IMR-90 (cell line): ENCODE measurements at regions not wholly inside any gene's neighbourhood (a gene's known extent, or its start where the extent isn't known, plus 50 kb on each side); places are given as distances from the start of the nearest gene placed in this dataset.

Source experiments
- ATAC-seq: fragments of 200-7000 bp; cut with Tn5 transposase; 2 replicates; pipeline ENCODE4 v1.9.1; 2020; ENCODE audit warnings: low read depth, mild to moderate bottlenecking, moderate library complexity
- BruUV-seq: library from RNA; stranded (reverse); fragments of 400-500 nt; replicated peaks from 2 replicates; lab custom pipeline; 2021; lab: Mats Ljungman, UMichigan
- CTCF ChIA-PET: fragments of 300-600 bp; formaldehyde crosslinking; extraction: SDS; loops from one replicate; lab custom pipeline; 2021; ENCODE audit warnings: antibody characterized with exemption; lab: Yijun Ruan, JAX
- POLR2A ChIA-PET: fragments of 300-600 bp; sonication (Branson Sonifier 250); formaldehyde crosslinking; loops from one replicate; lab custom pipeline; 2022; ENCODE audit warnings: antibody characterized with exemption; ENCODE audit not compliant: unreplicated experiment; lab: Charles Lee
- DNase-seq: peaks from one replicate; pipeline ENCODE4 v3.0.0; 2013
- H2AFZ ChIP-seq: replicated peaks from 2 replicates; pipeline ENCODE3; 2013; ENCODE audit warnings: low read length, mild to moderate bottlenecking; ENCODE audit not compliant: poor library complexity
- H2AK5ac ChIP-seq: 2 replicates; pipeline ENCODE4 v1.6.1; 2013; ENCODE audit warnings: low read depth, low read length, inconsistent platforms
- H2AK9ac ChIP-seq: replicated peaks from 2 replicates; pipeline ENCODE3; 2013; ENCODE audit warnings: mild to moderate bottlenecking, low read depth, low read length, moderate library complexity; ENCODE audit not compliant: poor library complexity
- H2BK120ac ChIP-seq: 2 replicates; pipeline ENCODE4 v1.6.1; 2013; ENCODE audit warnings: low read depth, low read length, inconsistent platforms
- H2BK15ac ChIP-seq: 3 replicates; pipeline ENCODE4 v1.6.1; 2013; ENCODE audit warnings: low read depth, low read length, inconsistent platforms
- H2BK20ac ChIP-seq: 2 replicates; pipeline ENCODE4 v1.6.1; 2013; ENCODE audit warnings: low read depth, mild to moderate bottlenecking, inconsistent platforms, low read length, moderate library complexity
- H2BK5ac ChIP-seq: 2 replicates; pipeline ENCODE4 v1.6.1; 2013; ENCODE audit warnings: mild to moderate bottlenecking, low read depth, low read length, inconsistent platforms; ENCODE audit not compliant: poor library complexity, severe bottlenecking
- H3K14ac ChIP-seq: replicated peaks from 2 replicates; pipeline ENCODE4 v1.6.1; 2013; ENCODE audit warnings: low read depth, low read length, inconsistent platforms
- H3K18ac ChIP-seq: 2 replicates; pipeline ENCODE4 v1.6.1; 2013; ENCODE audit warnings: low read depth, low read length, control low read depth
- H3K23ac ChIP-seq: 2 replicates; pipeline ENCODE4 v1.6.1; 2013; ENCODE audit warnings: low read depth, low read length, inconsistent platforms
- H3K27ac ChIP-seq: 2 replicates; pipeline ENCODE4 v1.5.1; 2013; ENCODE audit warnings: mild to moderate bottlenecking, control low read depth, low read length; ENCODE audit not compliant: insufficient read depth
- H3K27me3 ChIP-seq: 2 replicates; pipeline ENCODE4 v1.6.1; 2013; ENCODE audit warnings: low read length; ENCODE audit not compliant: control insufficient read depth, insufficient read depth
- H3K36me3 ChIP-seq: 2 replicates; pipeline ENCODE4 v1.6.1; 2013; ENCODE audit warnings: low read length, mixed read lengths; ENCODE audit not compliant: control insufficient read depth, insufficient read depth
- H3K4ac ChIP-seq: 2 replicates; pipeline ENCODE4 v1.6.1; 2013; ENCODE audit warnings: low read depth, low read length, inconsistent platforms
- H3K4me1 ChIP-seq: 2 replicates; pipeline ENCODE4 v1.6.1; 2013; ENCODE audit warnings: low read length, mixed read lengths; ENCODE audit not compliant: control insufficient read depth, insufficient read depth
- H3K4me2 ChIP-seq: 2 replicates; pipeline ENCODE4 v1.6.1; 2013; ENCODE audit warnings: low read depth, mild to moderate bottlenecking, control low read depth, low read length, moderate library complexity
- H3K4me3 ChIP-seq: 2 replicates; pipeline ENCODE4 v1.5.1; 2013; ENCODE audit warnings: low read depth, mild to moderate bottlenecking, control low read depth, low read length, moderate library complexity; ENCODE audit not compliant: insufficient read depth
- H3K56ac ChIP-seq: 2 replicates; pipeline ENCODE4 v1.6.1; 2013; ENCODE audit warnings: low read length, inconsistent platforms; ENCODE audit not compliant: insufficient read depth; ENCODE audit errors: extremely low read depth
- H3K79me1 ChIP-seq, 2 experiments: 2 replicates each; pipeline ENCODE4 v1.6.1; 2013; ENCODE audit warnings: low read length in 2 of 2, inconsistent platforms in 1 of 2, low read depth in 1 of 2
- H3K9ac ChIP-seq: 2 replicates; pipeline ENCODE4 v1.6.1; 2013; ENCODE audit warnings: low read depth, low read length, control low read depth
- H3K9me1 ChIP-seq: 2 replicates; pipeline ENCODE4 v1.6.1; 2013; ENCODE audit warnings: low read length, inconsistent platforms; ENCODE audit not compliant: insufficient read depth
- H3K9me3 ChIP-seq: 2 replicates; pipeline ENCODE4 v1.6.1; 2013; ENCODE audit warnings: low read length; ENCODE audit not compliant: control insufficient read depth, insufficient read depth
- H4K20me1 ChIP-seq: 2 replicates; pipeline ENCODE4 v1.6.1; 2013; ENCODE audit warnings: low read length, inconsistent platforms; ENCODE audit not compliant: insufficient read depth
- H4K5ac ChIP-seq: 2 replicates; pipeline ENCODE4 v1.6.1; 2013; ENCODE audit warnings: mild to moderate bottlenecking, low read depth, low read length, control low read depth
- H4K8ac ChIP-seq, 2 experiments: 2 replicates each; pipeline ENCODE4 v1.6.1; 2013; ENCODE audit warnings: low read depth in 2 of 2, low read length in 2 of 2, control low read depth in 1 of 2, inconsistent platforms in 1 of 2
- H4K91ac ChIP-seq: 2 replicates; pipeline ENCODE4 v1.6.1; 2013; ENCODE audit warnings: low read depth, low read length, inconsistent platforms; ENCODE audit not compliant: insufficient read depth
- CEBPB ChIP-seq: IDR thresholded peaks from 2 replicates; pipeline ENCODE4 v1.6.1; 2012; ENCODE audit warnings: low read depth, low read length, improper control_type of control experiment
- CHD1 ChIP-seq: IDR thresholded peaks from 2 replicates; pipeline ENCODE4 v1.6.1; 2012; ENCODE audit warnings: low read depth, low read length, improper control_type of control experiment
- FOS ChIP-seq: fragments of 150-350 bp; IDR thresholded peaks from 2 replicates; pipeline ENCODE4 v1.6.1; 2016; ENCODE audit warnings: low read depth, low read length
- MXI1 ChIP-seq: IDR thresholded peaks from 2 replicates; pipeline ENCODE4 v1.6.1; 2012; ENCODE audit warnings: low read depth, mild to moderate bottlenecking, low read length, moderate library complexity, borderline replicate concordance
- NFE2L2 ChIP-seq: fragments of 150-350 bp; IDR thresholded peaks from 2 replicates; pipeline ENCODE4 v1.6.1; 2016; ENCODE audit warnings: low read depth, mild to moderate bottlenecking, low read length
- POLR2A ChIP-seq: IDR thresholded peaks from 2 replicates; pipeline ENCODE4 v1.6.1; 2012; ENCODE audit warnings: mild to moderate bottlenecking, low read depth, low read length
- RAD21 ChIP-seq: IDR thresholded peaks from 2 replicates; pipeline ENCODE4 v1.6.1; 2012; ENCODE audit warnings: low read length, improper control_type of control experiment
- RFX5 ChIP-seq: IDR thresholded peaks from 2 replicates; pipeline ENCODE4 v1.8.0; 2012; ENCODE audit warnings: low read depth, mild to moderate bottlenecking, low read length, moderate library complexity
- WGBS, 2 experiments: methylation state at CpG; one replicate each; pipeline versions ENCODE4 v1.1.5 to v1.1.7; 2013; ENCODE audit warnings: missing lambda C conversion rate in 2 of 2; ENCODE audit not compliant: insufficient read length in 1 of 2; ENCODE audit errors: extremely low coverage in 2 of 2; 5-methylcytosine and 5-hydroxymethylcytosine counted together
- dilution Hi-C: fragments of 300-500 bp; cut with HindIII; formaldehyde crosslinking; loops from one replicate; pipeline ENCODE4 v1.14.3; 2018; ENCODE audit warnings: low sequenced_read_pairs; ENCODE audit not compliant: unreplicated experiment
- in situ Hi-C: fragments of 300-500 bp; cut with MboI; formaldehyde crosslinking; loops from 3 replicates; pipeline ENCODE4 v1.14.3; 2019; ENCODE audit warnings: low sequenced_read_pairs, inconsistent platforms, mixed read lengths
- intact Hi-C: fragments of 100-400 bp; cut with micrococcal nuclease; formaldehyde crosslinking; loops from 2 replicates; pipeline ENCODE4 v1.10.0; 2022
- TF ChIP-seq, protein P1 (sequence below): fragments of 150-350 bp; IDR thresholded peaks from 2 replicates; pipeline ENCODE4 v1.6.1; 2017; ENCODE audit warnings: mild to moderate bottlenecking, antibody characterized with exemption, low read length, low read depth

DNA sequence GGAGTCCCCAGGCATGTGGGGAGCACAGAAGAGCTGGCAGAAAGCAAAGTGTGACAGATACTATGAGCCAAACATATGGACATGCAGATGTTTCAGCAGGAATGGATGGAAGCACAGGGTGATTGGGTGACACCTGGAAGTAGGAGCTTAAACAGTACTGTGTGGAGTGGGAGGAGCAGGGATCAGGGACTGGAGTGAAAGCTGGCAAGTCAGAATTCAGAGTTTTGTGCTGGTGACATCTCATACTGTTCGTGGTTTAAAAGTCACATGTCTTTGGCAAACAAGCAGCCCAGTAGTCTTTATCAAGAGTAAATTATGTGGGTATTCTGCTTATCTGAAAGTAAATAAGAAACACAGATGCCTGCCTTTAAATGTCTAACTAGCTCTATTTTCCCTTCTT is 408.2 kb downstream of the COG6 start:
- H4K5ac ChIP-seq, result no peak overlapping the region
- H3K36me3 ChIP-seq, result no peaks in the 10 kb centered on the region
- no peak overlapping the region for H3K23ac ChIP-seq
- intact Hi-C loops, result no loop called here
- H3K27ac ChIP-seq, result no peak overlapping the region
- H2BK20ac ChIP-seq, result no peak overlapping the region
- H4K91ac ChIP-seq, result no peak overlapping the region
- no peak overlapping the region for H3K18ac ChIP-seq
- ATAC-seq, result no peak
- H3K9ac ChIP-seq, result no peak overlapping the region
- no peaks in the 10 kb centered on the region for H3K9me1 ChIP-seq
- no peak overlapping the region for H3K4ac ChIP-seq
- H2BK120ac ChIP-seq, result no peak overlapping the region
- H2AK5ac ChIP-seq, result no peak overlapping the region
- no peak overlapping the region for H4K8ac ChIP-seq
- no peak for TF ChIP-seq FOS
- TF ChIP-seq POLR2A, result no peak
- TF ChIP-seq, protein P1, sequence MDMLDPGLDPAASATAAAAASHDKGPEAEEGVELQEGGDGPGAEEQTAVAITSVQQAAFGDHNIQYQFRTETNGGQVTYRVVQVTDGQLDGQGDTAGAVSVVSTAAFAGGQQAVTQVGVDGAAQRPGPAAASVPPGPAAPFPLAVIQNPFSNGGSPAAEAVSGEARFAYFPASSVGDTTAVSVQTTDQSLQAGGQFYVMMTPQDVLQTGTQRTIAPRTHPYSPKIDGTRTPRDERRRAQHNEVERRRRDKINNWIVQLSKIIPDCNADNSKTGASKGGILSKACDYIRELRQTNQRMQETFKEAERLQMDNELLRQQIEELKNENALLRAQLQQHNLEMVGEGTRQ, result no peak
- no peak for TF ChIP-seq RAD21
- TF ChIP-seq CHD1, result no peak
- TF ChIP-seq RFX5, result no peak
- TF ChIP-seq NFE2L2, result no peak
- no peak for TF ChIP-seq CEBPB
- no peak for TF ChIP-seq MXI1
- CTCF ChIA-PET, result no interaction called here
- no TSS peak for BruUV-seq
- H2BK5ac ChIP-seq, result no peak overlapping the region
- no peak overlapping the region for H2AK9ac ChIP-seq
- in situ Hi-C loops, result no loop called here
- H3K4me2 ChIP-seq, result no peak overlapping the region
- dilution Hi-C loops, result no loop called here
- H3K56ac ChIP-seq, result no peak overlapping the region
- no peaks in the 10 kb centered on the region for H3K4me1 ChIP-seq
- no peaks in the 10 kb centered on the region for H3K79me1 ChIP-seq
- no peaks in the 10 kb centered on the region for H3K27me3 ChIP-seq
- POLR2A ChIA-PET, result no interaction called here
- no CpG with 5 or more reads among the region's 1 CpG for WGBS, 2 experiments
- no peaks in the 10 kb centered on the region for H3K9me3 ChIP-seq
- no peak overlapping the region for H2AFZ ChIP-seq
- no peak overlapping the region for H2BK15ac ChIP-seq
- no peaks in the 10 kb centered on the region for H4K20me1 ChIP-seq
- H3K14ac ChIP-seq, result no peak overlapping the region
- H3K4me3 ChIP-seq, result no peak overlapping the region
- no peak for DNase-seq
